Fibroblast of skin of right quadriceps (primary cell): ENCODE measurements at regions not wholly inside any gene's neighbourhood (a gene's known extent, or its start where the extent isn't known, plus 50 kb on each side); places are given as distances from the start of the nearest gene placed in this dataset.
A peak's percentile ranks its signal among the peaks of the same experiment; 100 is the strongest.
"Not testable (repeated sequence)": the region's sequence is repeated elsewhere in the genome, so short reads cannot be mapped to it uniquely, and the experiment has no call there.

Experiments
- DNase-seq: peaks from one replicate; pipeline ENCODE4 v3.0.0-alpha.2; 2013

- peak; percentile 52 for DNase-seq
Observed at GRCh38 chr5:168092209-168093185, 198.9 kb upstream of the WWC1 start.

DNA sequence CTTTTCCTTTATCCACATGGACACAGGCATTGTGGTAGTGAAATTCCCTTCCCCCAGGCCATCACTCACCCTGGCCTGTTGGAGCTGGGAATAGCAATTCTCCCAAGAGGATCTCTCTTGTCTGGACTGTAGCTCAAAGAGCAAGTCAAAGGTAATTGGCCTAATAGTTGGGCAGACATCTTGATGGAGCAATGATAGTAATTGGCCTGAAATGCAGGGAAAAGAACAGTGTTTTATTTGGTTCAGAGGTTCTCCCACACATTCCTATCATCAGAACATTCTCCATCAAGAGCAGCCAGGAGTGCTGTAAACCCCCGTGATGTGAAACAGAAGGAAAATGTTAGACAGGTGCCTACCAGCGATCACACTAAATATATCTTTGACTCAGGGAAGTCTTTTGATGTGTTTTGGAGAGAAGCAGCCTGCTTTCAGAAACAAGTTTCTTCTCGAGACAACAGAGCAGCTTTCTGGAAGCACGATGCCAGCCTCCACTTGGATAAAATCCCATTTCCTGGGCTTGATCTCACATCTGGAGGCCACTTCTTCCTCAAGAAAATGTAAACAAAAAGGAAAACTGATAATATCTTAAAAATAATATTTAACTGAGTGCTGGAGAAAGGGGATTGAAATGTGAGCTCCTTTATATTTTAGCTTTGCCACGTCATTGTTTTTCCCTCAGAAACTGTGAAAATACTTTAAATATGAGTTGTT lies 198.1 kb upstream of the WWC1 start:
- no peak for DNase-seq

DNA sequence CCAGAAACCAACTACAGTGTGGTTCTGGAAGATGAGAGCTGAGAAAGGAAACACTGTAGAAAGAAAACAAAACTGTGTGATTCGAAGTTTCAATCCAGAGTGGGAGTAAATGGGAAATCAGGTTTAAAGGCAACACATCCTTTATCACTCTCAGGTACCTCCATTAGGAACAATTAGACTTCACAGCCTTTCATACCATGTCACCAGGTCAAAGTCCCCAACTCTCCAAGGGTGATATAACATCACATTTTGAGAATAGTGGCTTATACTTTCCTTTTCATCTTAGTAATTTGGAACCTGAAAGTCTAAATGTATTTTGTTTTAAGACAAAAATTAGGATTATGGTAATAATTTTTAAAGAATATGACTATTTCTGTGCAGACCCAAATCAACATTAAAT lies 194.9 kb upstream of the WWC1 start:
- no peak for DNase-seq

GRCh38 chr5:168097876-168098653 lies 193.4 kb upstream of the WWC1 start:
- DNase-seq: no peak

DNA sequence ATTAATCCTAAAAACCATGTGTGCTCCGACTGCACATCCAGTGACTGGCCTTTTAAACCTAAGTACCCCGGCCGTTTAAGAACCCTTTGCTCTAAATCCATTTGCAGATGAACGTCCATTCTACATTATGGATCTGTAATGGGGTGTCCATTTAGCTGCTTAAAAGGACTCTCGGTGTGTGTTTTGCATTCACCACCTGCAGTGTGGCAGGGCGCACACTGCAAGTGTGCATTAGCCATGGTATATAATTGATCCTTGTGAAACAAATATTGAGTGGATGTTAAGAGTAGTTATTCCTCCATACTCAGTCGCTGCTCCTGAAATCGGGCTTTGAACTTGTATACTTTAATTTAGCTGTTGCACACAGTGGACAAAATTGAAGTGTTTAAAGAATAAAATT lies 190.1 kb upstream of the WWC1 start:
- DNase-seq: no peak

DNA sequence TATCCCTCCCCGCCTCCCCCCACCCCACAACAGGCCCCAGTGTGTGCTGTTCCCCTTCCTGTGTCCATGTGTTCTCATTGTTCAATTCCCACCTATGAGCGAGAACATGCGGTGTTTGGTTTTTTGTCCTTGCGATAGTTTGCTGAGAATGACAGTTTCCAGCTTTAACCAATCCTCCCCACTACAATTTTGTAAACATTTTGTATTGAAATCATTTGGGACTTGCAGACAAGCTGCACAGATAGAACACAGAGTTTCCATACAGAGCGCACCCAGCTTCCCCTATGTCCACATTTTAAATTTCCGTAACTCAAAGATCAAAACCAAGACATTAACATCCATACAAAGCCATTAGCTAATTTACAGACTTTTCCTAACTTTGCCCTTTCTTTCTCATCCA lies 188.4 kb upstream of the WWC1 start:
- DNase-seq: not testable (repeated sequence)

- DNase-seq: no peak
Observed at GRCh38 chr5:168104350-168104749, 187.1 kb upstream of the WWC1 start.

DNA sequence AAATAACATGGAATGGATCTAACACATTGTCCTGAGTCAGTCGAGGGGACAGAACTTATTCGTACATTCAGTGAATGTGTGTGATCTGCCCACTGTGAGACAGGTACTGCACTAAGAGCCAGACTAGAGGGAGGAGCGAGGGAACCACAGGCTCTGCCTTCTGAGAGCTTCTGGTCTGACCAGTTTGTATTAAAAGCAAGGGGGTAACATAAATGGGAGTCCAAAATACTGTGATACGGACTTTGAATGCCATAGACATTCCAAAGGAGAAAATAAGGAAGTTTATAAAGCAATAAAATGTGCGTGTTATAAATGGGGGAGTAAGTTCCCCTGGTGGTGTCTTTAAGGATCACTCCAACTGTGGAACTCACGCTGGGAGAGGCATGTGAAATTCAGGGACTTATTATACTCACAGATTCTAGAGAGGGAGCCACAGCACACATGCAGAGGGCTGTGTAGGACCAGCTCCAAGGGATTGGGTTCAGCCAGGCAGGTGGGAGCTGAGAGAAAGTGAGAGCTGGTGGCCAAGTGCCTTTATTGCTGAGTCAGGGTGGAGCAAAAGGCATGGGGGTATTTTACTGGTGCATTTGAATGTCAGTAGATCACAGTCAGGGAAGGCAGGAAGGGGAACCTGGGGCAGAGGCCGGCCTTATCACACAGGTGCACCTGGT lies 186.5 kb upstream of the WWC1 start:
- DNase-seq: peak; percentile 43

- peak; percentile 87 for DNase-seq
Observed at GRCh38 chr5:168106008-168106761, 185.3 kb upstream of the WWC1 start.

DNA sequence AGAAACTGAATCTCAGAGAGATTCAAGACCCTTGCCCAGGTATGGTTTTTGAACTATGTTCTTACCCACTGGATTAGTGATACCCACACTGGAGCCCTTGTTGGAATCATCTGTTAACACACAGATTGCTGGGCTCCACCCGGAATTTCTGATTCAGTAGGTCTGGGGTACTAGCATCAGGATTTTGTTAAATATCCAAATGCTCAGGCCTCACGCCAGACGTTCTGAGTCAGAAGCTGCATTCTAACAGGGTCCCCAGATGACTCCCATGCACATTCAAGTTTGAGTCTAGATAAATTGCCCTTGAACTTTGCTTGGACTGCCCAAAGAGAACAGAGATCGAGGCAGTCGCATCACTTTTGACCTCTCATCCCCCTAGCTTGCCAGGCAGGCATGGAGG lies 182.0 kb upstream of the WWC1 start:
- peak; percentile 78 for DNase-seq

DNA sequence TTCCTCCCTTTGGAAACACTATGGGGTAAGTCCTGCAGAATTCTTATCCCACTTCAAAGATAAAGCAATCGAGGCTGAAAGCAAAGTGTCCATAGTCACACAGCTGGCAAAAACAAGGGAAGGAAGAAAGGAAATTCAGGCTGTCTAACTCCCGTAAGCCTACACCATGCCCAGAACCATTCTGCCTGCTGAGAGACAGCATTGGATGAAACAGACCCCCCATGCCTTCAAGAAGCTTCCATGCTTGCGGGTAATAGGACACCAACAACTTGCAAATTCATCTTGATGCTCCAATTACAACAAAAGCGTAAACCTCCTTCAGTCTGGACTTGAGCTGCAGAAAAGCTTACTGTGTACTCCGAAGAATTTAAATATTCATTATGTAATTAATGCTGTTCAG lies 181.1 kb upstream of the WWC1 start:
- no peak for DNase-seq

DNA sequence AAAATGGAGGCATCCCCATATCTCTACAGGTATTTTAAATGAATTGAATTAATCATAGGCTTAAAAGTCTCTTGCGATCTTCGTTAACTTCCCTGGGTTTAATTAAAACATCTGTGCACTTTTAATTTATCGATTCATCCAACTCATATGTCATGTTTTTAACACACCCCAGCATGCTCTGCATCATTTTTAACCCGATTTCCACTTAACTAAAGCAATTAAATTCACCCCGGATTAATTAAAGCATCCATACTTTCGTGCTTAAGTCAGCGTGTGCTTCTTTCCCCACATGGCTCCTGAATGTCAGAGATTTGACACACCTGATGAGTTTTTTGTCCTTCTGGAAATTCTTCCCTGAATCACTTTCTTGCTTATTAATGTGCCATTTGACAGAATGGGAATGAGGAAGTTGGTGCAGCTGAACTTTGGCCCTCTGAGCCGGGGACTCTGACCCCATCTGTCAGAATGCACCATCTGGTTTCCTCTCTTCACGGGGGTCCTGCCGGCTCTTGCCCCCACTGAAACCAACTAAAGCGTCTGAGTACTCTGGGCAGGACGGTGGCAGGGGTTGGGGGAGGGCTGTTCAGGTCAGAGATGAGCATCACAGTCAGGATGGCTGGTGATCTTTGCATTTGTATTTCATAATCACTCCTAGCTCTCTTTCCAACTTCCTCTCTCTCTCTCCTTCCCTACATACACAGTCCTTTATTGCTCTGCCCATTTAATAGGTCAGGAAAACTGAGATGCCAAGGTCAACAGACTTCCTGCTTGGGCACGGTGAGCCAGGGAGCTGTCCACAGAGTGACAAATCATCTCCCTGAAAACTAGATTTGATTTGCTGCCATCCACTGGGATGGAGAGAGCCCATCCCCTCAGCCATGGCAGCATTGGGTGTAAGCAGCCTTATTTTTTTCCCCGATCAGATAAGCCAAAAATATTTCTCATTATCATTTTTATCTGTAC lies 180.3 kb upstream of the WWC1 start:
- no peak for DNase-seq

GRCh38 chr5:168114444-168115017 lies 176.9 kb upstream of the WWC1 start:
- peak; percentile 50 for DNase-seq

DNA sequence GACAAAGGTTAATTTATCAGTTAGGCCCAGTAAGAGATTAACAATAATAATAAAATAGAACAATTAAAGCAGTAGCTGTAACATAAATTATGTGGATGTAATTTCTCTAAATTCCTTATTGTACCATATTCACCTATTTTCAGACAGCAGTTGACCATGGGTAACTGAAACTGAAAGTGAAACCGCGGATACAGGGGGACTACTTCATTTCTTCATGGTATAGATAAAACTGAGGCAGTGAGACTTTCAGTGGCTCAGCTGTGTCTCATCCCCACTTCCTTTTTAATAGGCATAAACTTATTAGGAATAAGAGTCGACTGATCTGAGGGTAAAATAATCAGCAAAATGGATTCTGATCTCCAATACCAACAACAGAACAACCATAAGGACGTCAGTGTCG lies 174.0 kb upstream of the WWC1 start:
- no peak for DNase-seq

DNA sequence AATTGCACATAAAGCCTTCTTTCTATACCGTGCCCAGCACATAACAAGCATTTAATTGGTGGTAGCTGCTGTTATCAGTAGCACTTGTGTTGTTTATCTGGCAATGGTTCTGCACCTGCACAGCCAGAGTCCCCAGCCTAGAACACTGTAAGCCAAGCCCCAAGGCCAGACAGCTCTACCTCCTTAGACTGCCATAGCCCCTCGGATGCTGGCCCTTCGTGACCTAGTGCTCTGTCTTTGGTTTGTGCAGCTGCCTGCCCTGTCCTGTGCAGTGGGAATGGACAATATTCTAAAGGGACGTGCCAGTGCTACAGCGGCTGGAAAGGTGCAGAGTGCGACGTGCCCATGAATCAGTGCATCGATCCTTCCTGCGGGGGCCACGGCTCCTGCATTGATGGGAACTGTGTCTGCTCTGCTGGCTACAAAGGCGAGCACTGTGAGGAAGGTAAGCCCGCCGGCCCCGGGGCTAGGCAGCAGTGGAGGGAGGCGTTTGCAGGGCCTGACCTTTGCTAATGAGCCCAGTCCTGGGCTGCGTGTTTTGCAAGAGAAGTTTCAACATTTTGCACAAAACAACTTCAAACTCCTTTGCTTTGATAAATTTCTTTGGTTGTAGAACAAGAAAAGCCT lies 173.3 kb upstream of the WWC1 start:
- DNase-seq: no peak

DNA sequence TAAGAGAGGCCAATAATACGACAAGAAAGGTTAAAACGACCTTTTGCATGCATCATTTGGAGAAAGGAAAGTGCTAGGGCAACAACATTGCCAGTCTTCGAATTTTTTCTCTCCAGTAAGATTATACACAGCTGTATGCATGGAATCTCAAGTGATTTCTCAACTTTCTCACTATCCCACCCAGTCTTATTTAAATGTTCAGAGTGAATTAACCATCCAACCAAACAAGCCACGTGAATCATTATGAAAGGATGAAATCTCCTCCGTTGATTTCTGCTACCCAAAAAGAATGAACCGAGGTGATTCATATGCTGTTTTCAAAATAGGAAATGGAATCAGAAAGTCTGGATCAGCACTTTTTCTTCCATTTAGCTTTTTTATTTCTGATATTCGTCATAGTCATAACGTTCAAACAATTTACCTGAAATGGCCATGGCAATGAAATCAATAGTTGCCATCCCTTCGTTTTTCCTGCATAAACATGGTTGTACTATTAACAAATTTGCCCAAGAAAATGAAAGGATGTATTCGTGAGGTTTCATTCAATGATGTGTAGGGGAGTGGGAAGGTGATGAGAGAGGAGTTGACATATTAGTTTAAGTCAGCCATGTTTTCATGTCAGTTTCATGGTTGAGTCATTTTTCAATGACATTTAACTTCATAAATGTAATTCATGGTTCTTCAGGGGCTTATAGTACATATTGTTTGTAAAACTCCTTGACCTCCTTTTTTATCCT lies 170.9 kb upstream of the WWC1 start:
- DNase-seq: peak; percentile 51

GRCh38 chr5:168121138-168121494 lies 170.3 kb upstream of the WWC1 start:
- no peak for DNase-seq

DNA sequence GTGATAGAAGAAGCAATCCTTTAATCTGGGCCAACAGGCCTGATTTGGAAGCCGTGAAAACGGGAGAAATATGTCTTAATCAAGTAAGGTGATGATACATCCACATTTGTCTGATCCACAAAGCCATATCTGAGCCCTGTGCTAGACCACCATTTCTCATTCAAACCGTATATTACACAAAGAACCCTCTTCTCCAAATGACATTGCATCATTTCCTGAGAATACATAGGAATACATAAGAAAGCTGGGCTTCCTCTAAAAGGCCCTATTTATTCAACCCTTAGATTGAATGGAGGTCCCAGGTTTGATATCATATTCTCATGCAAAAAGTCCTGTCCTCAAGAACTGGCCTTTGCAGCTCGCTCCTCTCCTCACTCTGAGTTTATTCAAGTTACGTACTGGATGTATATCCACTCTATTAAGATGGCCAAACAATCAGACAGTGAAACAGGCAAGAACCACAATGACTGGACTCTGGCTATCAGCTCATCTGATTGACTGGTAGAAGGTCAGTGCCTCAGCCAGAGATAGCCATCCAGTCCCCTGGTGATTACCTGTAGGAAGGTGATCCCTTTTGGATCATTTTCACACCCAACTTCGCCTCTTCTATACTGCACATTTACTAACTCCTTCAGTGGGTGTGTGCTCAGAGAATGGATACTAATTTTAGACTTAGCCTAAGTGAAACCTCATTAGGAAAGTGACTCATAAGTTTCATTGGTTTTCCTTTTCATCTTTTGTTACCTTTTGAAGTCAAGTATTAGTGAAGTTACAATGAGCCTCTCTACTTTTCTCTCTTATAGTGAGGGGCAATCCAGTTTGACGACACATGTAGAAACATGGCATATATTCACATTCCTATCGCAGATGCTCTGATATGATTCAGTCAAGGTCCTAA lies 167.6 kb upstream of the WWC1 start:
- no peak for DNase-seq
